ENCODE measurements at regions not wholly inside any gene's neighbourhood (a gene's known extent, or its start where the extent isn't known, plus 50 kb on each side); places are given as distances from the start of the nearest gene placed in this dataset.

GRCh38 chr2:203585516-203585915 lies 50.4 kb upstream of the RAPH1 start:
- no peak for TF ChIP-seq CTCF (IDR thresholded peaks at IDR 0.05)
- no peak for TF ChIP-seq POLR2A (IDR thresholded peaks at IDR 0.05)
- TF ChIP-seq EP300 (IDR thresholded peaks at IDR 0.05): no peak

Measured in ovary (tissue), 3 donors.